GM18498 (cell line): ENCODE measurements at regions not wholly inside any gene's neighbourhood (a gene's known extent, or its start where the extent isn't known, plus 50 kb on each side); places are given as distances from the start of the nearest gene placed in this dataset.

Experiments used
- ATAC-seq: cut with Tn5 transposase; IDR thresholded peaks from one replicate; pipeline ENCODE4 v1.9.1; 2021; ENCODE audit warnings: mild to moderate bottlenecking, moderate library complexity; ENCODE audit not compliant: unreplicated experiment

DNA sequence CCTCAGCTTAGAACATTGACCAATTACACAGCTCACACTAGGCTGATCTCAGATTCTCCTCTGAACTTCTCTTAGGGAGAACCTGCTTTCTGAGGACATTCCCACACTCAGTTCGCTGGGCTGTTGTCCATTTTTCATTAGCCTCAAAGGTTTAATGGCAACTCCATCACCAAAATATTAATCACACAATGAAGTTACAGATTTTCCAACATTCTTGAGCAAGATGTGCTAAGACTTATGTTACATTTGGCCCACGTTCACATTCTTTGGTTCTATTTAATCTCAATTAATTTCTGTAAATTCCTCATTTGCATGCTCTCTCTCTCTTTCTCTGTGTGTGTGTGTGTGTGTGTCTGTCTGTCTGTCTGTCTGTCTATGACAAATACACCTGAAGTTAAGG lies 82.3 kb upstream of the EDNRA start:
- ATAC-seq = no peak

GRCh38 chr4:147400721-147401120 lies 80.2 kb upstream of the EDNRA start:
- no peak for ATAC-seq

- no peak for ATAC-seq
Measured at GRCh38 chr4:147401221-147401620, 79.7 kb upstream of the EDNRA start.

GRCh38 chr4:147407261-147408045 lies 73.4 kb upstream of the EDNRA start:
- no peak for ATAC-seq

- no peak for ATAC-seq
Measured at GRCh38 chr4:147408189-147408588, 72.7 kb upstream of the EDNRA start.

- no peak for ATAC-seq
Measured at GRCh38 chr4:147409350-147409749, 71.5 kb upstream of the EDNRA start.

DNA sequence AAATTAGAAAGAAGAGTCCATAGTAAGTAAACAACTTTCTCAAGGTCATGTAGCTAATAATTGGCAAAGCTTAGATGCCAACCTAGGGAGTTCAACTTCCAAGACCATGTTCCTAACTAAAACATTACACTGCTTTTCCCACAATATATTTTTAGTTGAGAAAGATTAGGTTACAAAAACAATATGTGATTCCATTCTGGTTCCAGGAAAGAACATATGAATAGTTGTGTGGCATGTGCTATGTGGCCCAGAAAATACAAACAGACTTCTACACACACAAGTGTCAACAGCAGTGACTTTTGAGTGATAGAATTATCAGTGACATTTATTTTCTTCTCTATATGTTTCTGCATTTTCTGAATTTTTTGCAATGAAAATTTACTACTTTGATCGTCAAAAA lies 62.7 kb upstream of the EDNRA start:
- no peak for ATAC-seq

GRCh38 chr4:147421456-147421855 lies 59.4 kb upstream of the EDNRA start:
- no peak for ATAC-seq

DNA sequence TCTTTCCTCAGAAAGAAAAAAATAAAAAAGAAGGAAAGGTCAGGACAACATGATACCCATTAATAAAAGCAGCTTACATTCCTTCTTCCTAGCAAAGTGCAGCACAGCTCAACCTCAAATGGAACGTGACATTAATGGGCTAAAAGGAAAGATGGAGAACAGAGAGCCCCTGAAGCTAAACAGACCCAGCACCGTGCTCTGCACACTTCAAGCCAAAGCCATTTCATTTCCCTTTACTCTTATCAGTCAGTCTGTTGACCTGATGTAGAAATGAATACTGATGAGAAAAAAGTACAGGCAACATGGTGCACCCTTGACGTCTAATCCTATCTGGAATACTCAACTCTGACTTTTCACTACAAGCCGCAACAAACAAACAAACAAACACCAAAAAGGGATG lies 57.7 kb upstream of the EDNRA start:
- no peak for ATAC-seq

- no peak for ATAC-seq
Measured at GRCh38 chr4:147425019-147425418, 55.9 kb upstream of the EDNRA start.

- ATAC-seq = no peak
Measured at GRCh38 chr4:147428583-147428982, 52.3 kb upstream of the EDNRA start.

DNA sequence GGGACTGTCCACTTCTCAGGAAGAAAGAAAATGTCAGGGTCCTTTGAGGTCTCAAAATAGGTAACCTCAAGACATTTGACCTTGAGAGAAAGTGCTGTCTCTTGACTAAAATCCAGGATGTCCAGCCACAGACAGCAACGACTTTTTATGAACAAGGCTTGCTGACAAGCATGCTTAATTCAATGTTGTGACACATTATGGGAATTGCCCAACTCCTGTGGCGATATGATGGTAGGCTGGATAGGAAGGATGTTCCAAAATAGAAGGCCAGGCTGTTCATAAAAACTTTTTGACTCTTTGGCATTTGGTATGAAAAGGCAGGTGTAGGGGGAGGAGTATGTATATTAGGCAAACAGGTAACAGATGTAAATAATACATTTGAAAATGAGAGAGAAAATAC lies 50.8 kb upstream of the EDNRA start:
- no peak for ATAC-seq
